Loucy (cell line): ENCODE measurements at regions not wholly inside any gene's neighbourhood (a gene's known extent, or its start where the extent isn't known, plus 50 kb on each side); places are given as distances from the start of the nearest gene placed in this dataset.

Experiments used
- H2AFZ ChIP-seq: fragments of 200-600 bp; sonication (generic); 2 replicates; pipeline ENCODE4 v1.6.0; 2016; ENCODE audit warnings: antibody characterized with exemption, mild to moderate bottlenecking, low read length, moderate library complexity
- H3F3A ChIP-seq: fragments of 200-600 bp; 2 replicates; pipeline ENCODE4 v1.6.0; 2016; ENCODE audit warnings: antibody characterized with exemption, low read depth, mild to moderate bottlenecking
- H3K27me3 ChIP-seq: fragments of 200-600 bp; sonication (generic); 2 replicates; pipeline ENCODE4 v1.6.1; 2014; ENCODE audit warnings: low read length, mild to moderate bottlenecking; ENCODE audit not compliant: insufficient read depth, poor library complexity, severe bottlenecking
- H3K36me3 ChIP-seq: fragments of 200-600 bp; sonication (generic); 2 replicates; pipeline ENCODE4 v1.6.1; 2016; ENCODE audit warnings: low read length; ENCODE audit not compliant: insufficient read depth
- H3K4me1 ChIP-seq: fragments of 200-600 bp; sonication (generic); 2 replicates; pipeline ENCODE4 v1.5.1; 2014; ENCODE audit warnings: low read length, mild to moderate bottlenecking; ENCODE audit not compliant: insufficient read depth, poor library complexity, severe bottlenecking
- H3K4me2 ChIP-seq: fragments of 200-600 bp; sonication (generic); 2 replicates; pipeline ENCODE4 v1.6.0; 2014; ENCODE audit warnings: antibody characterized with exemption, low read length, low read depth, mild to moderate bottlenecking; ENCODE audit not compliant: poor library complexity, severe bottlenecking
- H3K4me3 ChIP-seq: fragments of 200-600 bp; sonication (generic); 2 replicates; pipeline ENCODE4 v1.5.1; 2014; ENCODE audit warnings: low read length, mild to moderate bottlenecking, mixed read lengths; ENCODE audit not compliant: poor library complexity, severe bottlenecking
- H3K79me2 ChIP-seq: fragments of 200-600 bp; sonication (generic); 2 replicates; pipeline ENCODE4 v1.6.1; 2014; ENCODE audit warnings: low read length; ENCODE audit not compliant: insufficient read depth
- H3K9ac ChIP-seq: fragments of 200-600 bp; sonication (generic); 2 replicates; pipeline ENCODE4 v1.6.0; 2014; ENCODE audit warnings: mild to moderate bottlenecking, low read depth, low read length, moderate library complexity; ENCODE audit not compliant: poor library complexity, severe bottlenecking
- H3K9me2 ChIP-seq: fragments of 200-600 bp; sonication (generic); replicated peaks from 2 replicates; pipeline ENCODE4 v1.6.1; 2016; ENCODE audit warnings: low read depth, low read length, mixed read lengths
- H3K9me3 ChIP-seq: fragments of 200-600 bp; sonication (generic); 2 replicates; pipeline ENCODE4 v1.6.1; 2014; ENCODE audit warnings: mild to moderate bottlenecking, antibody characterized with exemption, low read length, low read depth; ENCODE audit not compliant: insufficient read depth
- H4K20me1 ChIP-seq: fragments of 200-600 bp; sonication (generic); 2 replicates; pipeline ENCODE4 v1.6.0; 2014; ENCODE audit warnings: antibody characterized with exemption, low read length, mild to moderate bottlenecking; ENCODE audit not compliant: insufficient read depth, poor library complexity, severe bottlenecking
- EZH2phosphoT487 ChIP-seq: fragments of 200-600 bp; IDR thresholded peaks from 2 replicates; pipeline ENCODE4 v1.6.1; 2018; ENCODE audit warnings: antibody characterized with exemption, mild to moderate bottlenecking, moderate library complexity, borderline replicate concordance
- TF ChIP-seq, protein P1 (sequence below): fragments of 200-600 bp; sonication (generic); conservative IDR thresholded peaks from 2 replicates; pipeline ENCODE4 v1.5.1; 2014; ENCODE audit warnings: mild to moderate bottlenecking, antibody characterized with exemption, low read length

GRCh38 chr3:11696054-11696453, 52.3 kb upstream of the VGLL4 start:
- H3K9me3 ChIP-seq = no peaks in the 10 kb centered on the region
- no peaks in the 10 kb centered on the region for H3K27me3 ChIP-seq
- H4K20me1 ChIP-seq = no peaks in the 10 kb centered on the region
- no peaks in the 10 kb centered on the region for H3F3A ChIP-seq
- H3K79me2 ChIP-seq = no peaks in the 10 kb centered on the region
- H3K4me2 ChIP-seq = no peak overlapping the region
- TF ChIP-seq, protein P1, sequence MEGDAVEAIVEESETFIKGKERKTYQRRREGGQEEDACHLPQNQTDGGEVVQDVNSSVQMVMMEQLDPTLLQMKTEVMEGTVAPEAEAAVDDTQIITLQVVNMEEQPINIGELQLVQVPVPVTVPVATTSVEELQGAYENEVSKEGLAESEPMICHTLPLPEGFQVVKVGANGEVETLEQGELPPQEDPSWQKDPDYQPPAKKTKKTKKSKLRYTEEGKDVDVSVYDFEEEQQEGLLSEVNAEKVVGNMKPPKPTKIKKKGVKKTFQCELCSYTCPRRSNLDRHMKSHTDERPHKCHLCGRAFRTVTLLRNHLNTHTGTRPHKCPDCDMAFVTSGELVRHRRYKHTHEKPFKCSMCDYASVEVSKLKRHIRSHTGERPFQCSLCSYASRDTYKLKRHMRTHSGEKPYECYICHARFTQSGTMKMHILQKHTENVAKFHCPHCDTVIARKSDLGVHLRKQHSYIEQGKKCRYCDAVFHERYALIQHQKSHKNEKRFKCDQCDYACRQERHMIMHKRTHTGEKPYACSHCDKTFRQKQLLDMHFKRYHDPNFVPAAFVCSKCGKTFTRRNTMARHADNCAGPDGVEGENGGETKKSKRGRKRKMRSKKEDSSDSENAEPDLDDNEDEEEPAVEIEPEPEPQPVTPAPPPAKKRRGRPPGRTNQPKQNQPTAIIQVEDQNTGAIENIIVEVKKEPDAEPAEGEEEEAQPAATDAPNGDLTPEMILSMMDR = no peak
- no peak for TF ChIP-seq EZH2phosphoT487
- no peak overlapping the region for H2AFZ ChIP-seq
- H3K9me2 ChIP-seq = no peaks in the 10 kb centered on the region
- H3K36me3 ChIP-seq = no peaks in the 10 kb centered on the region
- no peaks in the 10 kb centered on the region for H3K4me1 ChIP-seq
- H3K9ac ChIP-seq = no peak overlapping the region
- H3K4me3 ChIP-seq = no peak overlapping the region
